ENCODE measurements at regions not wholly inside any gene's neighbourhood (a gene's known extent, or its start where the extent isn't known, plus 50 kb on each side); places are given as distances from the start of the nearest gene placed in this dataset.

DNA sequence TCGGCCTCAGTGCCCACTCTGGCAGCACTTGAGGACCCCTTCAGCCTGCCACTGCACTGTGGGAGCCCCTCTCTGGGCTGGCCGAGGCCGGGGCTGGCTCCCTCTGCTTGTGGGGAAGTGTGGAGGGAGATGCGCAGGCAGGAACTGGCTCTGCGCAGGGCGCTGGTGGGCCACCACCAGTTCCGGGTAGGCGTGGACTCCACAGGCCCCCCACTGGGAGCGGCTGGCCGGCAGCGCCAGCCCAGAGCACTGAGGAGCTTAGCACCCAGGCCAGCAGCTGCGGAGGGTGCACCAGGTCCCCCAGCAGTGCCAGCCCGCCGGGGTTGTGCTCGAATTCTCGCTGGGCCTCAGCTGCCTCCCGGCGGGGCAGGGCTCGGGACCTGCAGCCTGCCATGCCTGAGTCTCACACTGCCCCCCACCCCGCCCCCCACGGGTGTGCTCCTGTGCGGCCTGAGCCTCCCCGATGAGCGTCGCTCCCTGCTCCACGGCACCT, 216.9 kb upstream of the TACR3 start:
- ATAC-seq (no peak), DNase-seq (ENCODE audit: extremely low read depth in 1 of 4, low spot score in 3 of 4) (no peak), FAIRE-seq (no peak)
- no peak overlapping the region for H3K4me2 ChIP-seq (ENCODE audit: insufficient read depth, low read length)
- BruUV-seq (replicated peaks): no TSS peak
- H4K20me1 ChIP-seq (replicated peaks; ENCODE audit: control insufficient read depth, insufficient read depth, low read length): no peaks in the 10 kb centered on the region
- CTCF ChIA-PET (ENCODE audit: low intra/inter-chr PET ratio): no interaction called here
- H3K79me2 ChIP-seq (ENCODE audit: control insufficient read depth, insufficient read depth, low read length): no peaks in the 10 kb centered on the region
- no peaks in the 10 kb centered on the region for H3K9me3 ChIP-seq (replicated peaks; ENCODE audit: control insufficient read depth, insufficient read depth, low read depth, low read length)
- 3% methylated on average over 18 of the region's 26 CpGs for WGBS (ENCODE audit: insufficient coverage, low coverage, missing lambda C conversion rate)
- no peaks in the 10 kb centered on the region for H3K9me1 ChIP-seq (ENCODE audit: control insufficient read depth, insufficient read depth, low read length)
- H3K9ac ChIP-seq (ENCODE audit: insufficient read depth in 1 of 2, low read depth in 2 of 2, low read length in 2 of 2): no peak overlapping the region
- H3K36me3 ChIP-seq (ENCODE audit: control insufficient read depth, insufficient read depth, low read length): no peaks in the 10 kb centered on the region
- no peak overlapping the region for H2AFZ ChIP-seq (ENCODE audit: low read depth, low read length)
- intact Hi-C loops (cut with micrococcal nuclease): no loop called here
- H3K4me3 ChIP-seq: no peak overlapping the region
- POLR2A ChIA-PET: no interaction called here
- H3K4me1 ChIP-seq (replicated peaks in 1 of 2; ENCODE audit: control insufficient read depth in 2 of 2, insufficient read depth in 2 of 2, low read length in 2 of 2): no peaks in the 10 kb centered on the region; a peak in 1 of 5 replicates
- H3K27ac ChIP-seq (ENCODE audit: extremely low read depth, low read depth, low read length): no peak overlapping the region
- no peaks in the 10 kb centered on the region for H3K27me3 ChIP-seq (ENCODE audit: control insufficient read depth in 2 of 2, insufficient read depth in 2 of 2, low read length in 2 of 2)
- in situ Hi-C loops (cut with MboI): loop anchor here (25.0 kb wide), 2 partner anchors 724 to 1324 kb away; no protein-coding TSS in a partner anchor
- TF ChIP-seq POLR3G (IDR thresholded peaks at IDR 0.05; ENCODE audit: extremely low read depth, insufficient read length, insufficient replicate concordance) (no peak), STAT5A (IDR thresholded peaks at IDR 0.05; ENCODE audit: borderline replicate concordance, low read length) (no peak), NFE2L1 (tag; IDR thresholded peaks at IDR 0.05; ENCODE audit: borderline replicate concordance, low read depth) (no peak), FOXA3 (CRISPR knock-in tag; conservative IDR thresholded peaks at IDR 0.05 in 1 of 2, IDR thresholded peaks at IDR 0.05 in 1 of 2) (no peak), ZNF586 (CRISPR knock-in tag; conservative IDR thresholded peaks at IDR 0.05) (no peak), FOXK2 (conservative IDR thresholded peaks at IDR 0.05 in 1 of 2, IDR thresholded peaks at IDR 0.05 in 1 of 2; ENCODE audit: low read depth in 2 of 2) (no peak), SMARCE1 (IDR thresholded peaks at IDR 0.05) (no peak)
- TF ChIP-seq, protein P1, sequence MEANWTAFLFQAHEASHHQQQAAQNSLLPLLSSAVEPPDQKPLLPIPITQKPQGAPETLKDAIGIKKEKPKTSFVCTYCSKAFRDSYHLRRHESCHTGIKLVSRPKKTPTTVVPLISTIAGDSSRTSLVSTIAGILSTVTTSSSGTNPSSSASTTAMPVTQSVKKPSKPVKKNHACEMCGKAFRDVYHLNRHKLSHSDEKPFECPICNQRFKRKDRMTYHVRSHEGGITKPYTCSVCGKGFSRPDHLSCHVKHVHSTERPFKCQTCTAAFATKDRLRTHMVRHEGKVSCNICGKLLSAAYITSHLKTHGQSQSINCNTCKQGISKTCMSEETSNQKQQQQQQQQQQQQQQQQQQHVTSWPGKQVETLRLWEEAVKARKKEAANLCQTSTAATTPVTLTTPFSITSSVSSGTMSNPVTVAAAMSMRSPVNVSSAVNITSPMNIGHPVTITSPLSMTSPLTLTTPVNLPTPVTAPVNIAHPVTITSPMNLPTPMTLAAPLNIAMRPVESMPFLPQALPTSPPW (CRISPR knock-in tag; IDR thresholded peaks at IDR 0.05): no peak
- TF ChIP-seq, protein P2, sequence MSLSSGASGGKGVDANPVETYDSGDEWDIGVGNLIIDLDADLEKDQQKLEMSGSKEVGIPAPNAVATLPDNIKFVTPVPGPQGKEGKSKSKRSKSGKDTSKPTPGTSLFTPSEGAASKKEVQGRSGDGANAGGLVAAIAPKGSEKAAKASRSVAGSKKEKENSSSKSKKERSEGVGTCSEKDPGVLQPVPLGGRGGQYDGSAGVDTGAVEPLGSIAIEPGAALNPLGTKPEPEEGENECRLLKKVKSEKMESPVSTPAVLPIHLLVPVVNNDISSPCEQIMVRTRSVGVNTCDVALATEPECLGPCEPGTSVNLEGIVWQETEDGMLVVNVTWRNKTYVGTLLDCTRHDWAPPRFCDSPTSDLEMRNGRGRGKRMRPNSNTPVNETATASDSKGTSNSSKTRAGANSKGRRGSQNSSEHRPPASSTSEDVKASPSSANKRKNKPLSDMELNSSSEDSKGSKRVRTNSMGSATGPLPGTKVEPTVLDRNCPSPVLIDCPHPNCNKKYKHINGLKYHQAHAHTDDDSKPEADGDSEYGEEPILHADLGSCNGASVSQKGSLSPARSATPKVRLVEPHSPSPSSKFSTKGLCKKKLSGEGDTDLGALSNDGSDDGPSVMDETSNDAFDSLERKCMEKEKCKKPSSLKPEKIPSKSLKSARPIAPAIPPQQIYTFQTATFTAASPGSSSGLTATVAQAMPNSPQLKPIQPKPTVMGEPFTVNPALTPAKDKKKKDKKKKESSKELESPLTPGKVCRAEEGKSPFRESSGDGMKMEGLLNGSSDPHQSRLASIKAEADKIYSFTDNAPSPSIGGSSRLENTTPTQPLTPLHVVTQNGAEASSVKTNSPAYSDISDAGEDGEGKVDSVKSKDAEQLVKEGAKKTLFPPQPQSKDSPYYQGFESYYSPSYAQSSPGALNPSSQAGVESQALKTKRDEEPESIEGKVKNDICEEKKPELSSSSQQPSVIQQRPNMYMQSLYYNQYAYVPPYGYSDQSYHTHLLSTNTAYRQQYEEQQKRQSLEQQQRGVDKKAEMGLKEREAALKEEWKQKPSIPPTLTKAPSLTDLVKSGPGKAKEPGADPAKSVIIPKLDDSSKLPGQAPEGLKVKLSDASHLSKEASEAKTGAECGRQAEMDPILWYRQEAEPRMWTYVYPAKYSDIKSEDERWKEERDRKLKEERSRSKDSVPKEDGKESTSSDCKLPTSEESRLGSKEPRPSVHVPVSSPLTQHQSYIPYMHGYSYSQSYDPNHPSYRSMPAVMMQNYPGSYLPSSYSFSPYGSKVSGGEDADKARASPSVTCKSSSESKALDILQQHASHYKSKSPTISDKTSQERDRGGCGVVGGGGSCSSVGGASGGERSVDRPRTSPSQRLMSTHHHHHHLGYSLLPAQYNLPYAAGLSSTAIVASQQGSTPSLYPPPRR (CRISPR knock-in tag; IDR thresholded peaks at IDR 0.05; ENCODE audit: borderline replicate concordance): no peak
- TF ChIP-seq, protein P3, sequence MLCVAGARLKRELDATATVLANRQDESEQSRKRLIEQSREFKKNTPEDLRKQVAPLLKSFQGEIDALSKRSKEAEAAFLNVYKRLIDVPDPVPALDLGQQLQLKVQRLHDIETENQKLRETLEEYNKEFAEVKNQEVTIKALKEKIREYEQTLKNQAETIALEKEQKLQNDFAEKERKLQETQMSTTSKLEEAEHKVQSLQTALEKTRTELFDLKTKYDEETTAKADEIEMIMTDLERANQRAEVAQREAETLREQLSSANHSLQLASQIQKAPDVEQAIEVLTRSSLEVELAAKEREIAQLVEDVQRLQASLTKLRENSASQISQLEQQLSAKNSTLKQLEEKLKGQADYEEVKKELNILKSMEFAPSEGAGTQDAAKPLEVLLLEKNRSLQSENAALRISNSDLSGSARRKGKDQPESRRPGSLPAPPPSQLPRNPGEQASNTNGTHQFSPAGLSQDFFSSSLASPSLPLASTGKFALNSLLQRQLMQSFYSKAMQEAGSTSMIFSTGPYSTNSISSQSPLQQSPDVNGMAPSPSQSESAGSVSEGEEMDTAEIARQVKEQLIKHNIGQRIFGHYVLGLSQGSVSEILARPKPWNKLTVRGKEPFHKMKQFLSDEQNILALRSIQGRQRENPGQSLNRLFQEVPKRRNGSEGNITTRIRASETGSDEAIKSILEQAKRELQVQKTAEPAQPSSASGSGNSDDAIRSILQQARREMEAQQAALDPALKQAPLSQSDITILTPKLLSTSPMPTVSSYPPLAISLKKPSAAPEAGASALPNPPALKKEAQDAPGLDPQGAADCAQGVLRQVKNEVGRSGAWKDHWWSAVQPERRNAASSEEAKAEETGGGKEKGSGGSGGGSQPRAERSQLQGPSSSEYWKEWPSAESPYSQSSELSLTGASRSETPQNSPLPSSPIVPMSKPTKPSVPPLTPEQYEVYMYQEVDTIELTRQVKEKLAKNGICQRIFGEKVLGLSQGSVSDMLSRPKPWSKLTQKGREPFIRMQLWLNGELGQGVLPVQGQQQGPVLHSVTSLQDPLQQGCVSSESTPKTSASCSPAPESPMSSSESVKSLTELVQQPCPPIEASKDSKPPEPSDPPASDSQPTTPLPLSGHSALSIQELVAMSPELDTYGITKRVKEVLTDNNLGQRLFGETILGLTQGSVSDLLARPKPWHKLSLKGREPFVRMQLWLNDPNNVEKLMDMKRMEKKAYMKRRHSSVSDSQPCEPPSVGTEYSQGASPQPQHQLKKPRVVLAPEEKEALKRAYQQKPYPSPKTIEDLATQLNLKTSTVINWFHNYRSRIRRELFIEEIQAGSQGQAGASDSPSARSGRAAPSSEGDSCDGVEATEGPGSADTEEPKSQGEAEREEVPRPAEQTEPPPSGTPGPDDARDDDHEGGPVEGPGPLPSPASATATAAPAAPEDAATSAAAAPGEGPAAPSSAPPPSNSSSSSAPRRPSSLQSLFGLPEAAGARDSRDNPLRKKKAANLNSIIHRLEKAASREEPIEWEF (CRISPR knock-in tag; IDR thresholded peaks at IDR 0.05): no peak
